GM18498 (cell line): ENCODE measurements at regions not wholly inside any gene's neighbourhood (a gene's known extent, or its start where the extent isn't known, plus 50 kb on each side); places are given as distances from the start of the nearest gene placed in this dataset.
A peak's percentile ranks its signal among the peaks of the same experiment; 100 is the strongest.
"Not testable (repeated sequence)": the region's sequence is repeated elsewhere in the genome, so short reads cannot be mapped to it uniquely, and the experiment has no call there.

Experiments
- ATAC-seq: cut with Tn5 transposase; IDR thresholded peaks from one replicate; pipeline ENCODE4 v1.9.1; 2021; ENCODE audit warnings: mild to moderate bottlenecking, moderate library complexity; ENCODE audit not compliant: unreplicated experiment

- ATAC-seq, result no peak
Observed at GRCh38 chr7:69182596-69183467, 415.4 kb upstream of the AUTS2 start.

- no peak for ATAC-seq
Observed at GRCh38 chr7:69184339-69184738, 413.9 kb upstream of the AUTS2 start.

- ATAC-seq, result no peak
Observed at GRCh38 chr7:69185170-69185569, 413.1 kb upstream of the AUTS2 start.

- no peak for ATAC-seq
Observed at GRCh38 chr7:69186974-69187373, 411.3 kb upstream of the AUTS2 start.

GRCh38 chr7:69187824-69188333 is 410.4 kb upstream of the AUTS2 start:
- ATAC-seq, result no peak

- no peak for ATAC-seq
Observed at GRCh38 chr7:69189406-69189805, 408.9 kb upstream of the AUTS2 start.

- ATAC-seq, result no peak
Observed at GRCh38 chr7:69190025-69190424, 408.2 kb upstream of the AUTS2 start.

GRCh38 chr7:69190763-69191162 is 407.5 kb upstream of the AUTS2 start:
- no peak for ATAC-seq

- ATAC-seq, result no peak
Observed at GRCh38 chr7:69192134-69192533, 406.1 kb upstream of the AUTS2 start.

- ATAC-seq, result no peak
Observed at GRCh38 chr7:69193061-69193460, 405.2 kb upstream of the AUTS2 start.

- no peak for ATAC-seq
Observed at GRCh38 chr7:69196593-69196992, 401.7 kb upstream of the AUTS2 start.

- ATAC-seq, result no peak
Observed at GRCh38 chr7:69198250-69198649, 400.0 kb upstream of the AUTS2 start.

GRCh38 chr7:69199041-69199440 is 399.2 kb upstream of the AUTS2 start:
- no peak for ATAC-seq

GRCh38 chr7:69199661-69200060 is 398.6 kb upstream of the AUTS2 start:
- ATAC-seq, result no peak

- no peak for ATAC-seq
Observed at GRCh38 chr7:69203871-69204270, 394.4 kb upstream of the AUTS2 start.

- ATAC-seq, result no peak
Observed at GRCh38 chr7:69204943-69205342, 393.3 kb upstream of the AUTS2 start.

- ATAC-seq, result no peak
Observed at GRCh38 chr7:69205581-69205980, 392.7 kb upstream of the AUTS2 start.

- ATAC-seq, result no peak
Observed at GRCh38 chr7:69208276-69208675, 390.0 kb upstream of the AUTS2 start.

- ATAC-seq, result peak; percentile 92
Observed at GRCh38 chr7:69208848-69209247, 389.4 kb upstream of the AUTS2 start.

- ATAC-seq, result no peak
Observed at GRCh38 chr7:69211336-69211735, 386.9 kb upstream of the AUTS2 start.

GRCh38 chr7:69211739-69212138 is 386.5 kb upstream of the AUTS2 start:
- no peak for ATAC-seq

GRCh38 chr7:69213878-69214277 is 384.4 kb upstream of the AUTS2 start:
- ATAC-seq, result no peak

- not testable (repeated sequence) for ATAC-seq
Observed at GRCh38 chr7:69215516-69215915, 382.8 kb upstream of the AUTS2 start.
